Mesendoderm (in vitro differentiated cells): ENCODE measurements at regions not wholly inside any gene's neighbourhood (a gene's known extent, or its start where the extent isn't known, plus 50 kb on each side); places are given as distances from the start of the nearest gene placed in this dataset.
"Not testable (repeated sequence)": the region's sequence is repeated elsewhere in the genome, so short reads cannot be mapped to it uniquely, and the experiment has no call there.

ENCODE experiments used
- DNase-seq: peaks from one replicate; pipeline ENCODE4 v3.0.0; 2013
- H2AK5ac ChIP-seq: 2 replicates; pipeline ENCODE4 v1.6.1; 2013; ENCODE audit warnings: low read length, inconsistent platforms
- H2BK120ac ChIP-seq: 2 replicates; pipeline ENCODE4 v1.6.1; 2013; ENCODE audit warnings: low read depth, mild to moderate bottlenecking, low read length, moderate library complexity, mixed read lengths
- H2BK15ac ChIP-seq: replicated peaks from 2 replicates; pipeline ENCODE4 v1.6.1; 2013; ENCODE audit warnings: low read depth, mild to moderate bottlenecking, moderate library complexity
- H2BK5ac ChIP-seq: 2 replicates; pipeline ENCODE4 v1.6.1; 2013; ENCODE audit warnings: low read length, inconsistent platforms
- H3K18ac ChIP-seq: 2 replicates; pipeline ENCODE4 v1.6.1; 2013; ENCODE audit warnings: mild to moderate bottlenecking, low read length, mixed read lengths
- H3K23ac ChIP-seq: one replicate; pipeline ENCODE4 v1.6.1; 2013; ENCODE audit warnings: low read length
- H3K27ac ChIP-seq: 2 replicates; pipeline ENCODE4 v1.5.1; 2013; ENCODE audit warnings: low read depth, mild to moderate bottlenecking, inconsistent platforms, low read length, moderate library complexity
- H3K27me3 ChIP-seq: 2 replicates; pipeline ENCODE4 v1.6.1; 2013; ENCODE audit warnings: low read length, control low read depth, mild to moderate bottlenecking, inconsistent platforms; ENCODE audit not compliant: insufficient read depth, poor library complexity
- H3K36me3 ChIP-seq: 2 replicates; pipeline ENCODE4 v1.6.1; 2013; ENCODE audit warnings: low read length, inconsistent platforms; ENCODE audit not compliant: control insufficient read depth, insufficient read depth
- H3K4ac ChIP-seq: one replicate; pipeline ENCODE4 v1.6.1; 2013; ENCODE audit warnings: low read depth, mild to moderate bottlenecking, low read length, moderate library complexity
- H3K4me1 ChIP-seq: 2 replicates; pipeline ENCODE4 v1.6.1; 2013; ENCODE audit warnings: low read depth, low read length, inconsistent platforms; ENCODE audit not compliant: control insufficient read depth
- H3K4me2 ChIP-seq: 2 replicates; pipeline ENCODE4 v1.6.1; 2013; ENCODE audit warnings: low read length
- H3K4me3 ChIP-seq: 2 replicates; pipeline ENCODE4 v1.5.1; 2013; ENCODE audit warnings: mild to moderate bottlenecking, low read length
- H3K56ac ChIP-seq: one replicate; pipeline ENCODE4 v1.6.1; 2013; ENCODE audit warnings: low read length
- H3K79me1 ChIP-seq: 2 replicates; pipeline ENCODE4 v1.6.1; 2013; ENCODE audit warnings: low read length, inconsistent platforms
- H3K79me2 ChIP-seq: 2 replicates; pipeline ENCODE4 v1.6.1; 2013; ENCODE audit warnings: mild to moderate bottlenecking, low read length; ENCODE audit not compliant: control insufficient read depth, insufficient read depth
- H3K9ac ChIP-seq: 2 replicates; pipeline ENCODE4 v1.6.1; 2013; ENCODE audit warnings: low read length, inconsistent platforms
- H4K5ac ChIP-seq: one replicate; pipeline ENCODE4 v1.6.1; 2013; ENCODE audit warnings: low read length
- H4K8ac ChIP-seq: one replicate; pipeline ENCODE4 v1.6.1; 2013; ENCODE audit warnings: low read depth, mild to moderate bottlenecking, control low read depth, low read length, moderate library complexity
- WGBS: extraction: QIAGEN DNeasy Blood & Tissue Kit; methylation state at CpG from one replicate; pipeline ENCODE4 v1.1.7; 2013; ENCODE audit warnings: low lambda C conversion rate, missing lambda C conversion rate; ENCODE audit not compliant: insufficient coverage; ENCODE audit errors: extremely low coverage; 5-methylcytosine and 5-hydroxymethylcytosine counted together

DNA sequence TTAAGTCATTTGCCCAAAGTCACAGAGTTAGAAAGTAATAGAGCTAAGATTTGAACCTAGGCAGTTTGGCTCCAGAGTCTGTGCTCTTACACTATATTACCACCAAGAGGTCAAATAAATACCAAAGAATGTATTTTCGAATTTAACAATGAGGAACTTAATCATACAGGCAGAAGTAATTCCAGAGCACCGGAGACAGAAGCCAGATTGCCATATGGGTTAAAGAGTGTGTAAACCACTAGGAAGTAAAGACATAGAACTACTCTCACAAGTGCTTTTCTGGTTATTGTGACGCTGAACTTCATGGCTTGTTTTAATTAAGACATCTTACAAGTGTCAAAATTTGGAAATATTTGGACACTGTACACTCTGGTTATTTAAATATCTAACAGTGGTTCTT is 114.5 kb upstream of the NBPF19 start:
- not testable (repeated sequence) for H3K36me3 ChIP-seq, H3K23ac ChIP-seq, H3K18ac ChIP-seq, H3K79me2 ChIP-seq, H3K27ac ChIP-seq, H2BK5ac ChIP-seq, H3K4me3 ChIP-seq, H2BK120ac ChIP-seq, H3K9ac ChIP-seq, H3K56ac ChIP-seq, H3K4me2 ChIP-seq, H3K4ac ChIP-seq, H3K4me1 ChIP-seq, H3K27me3 ChIP-seq, H4K8ac ChIP-seq, H4K5ac ChIP-seq, H2AK5ac ChIP-seq, H2BK15ac ChIP-seq, DNase-seq, H3K79me1 ChIP-seq
- no CpG with 5 or more reads among the region's 3 CpGs for WGBS

- H3K79me2 ChIP-seq, H3K27ac ChIP-seq, H3K56ac ChIP-seq, H3K4me1 ChIP-seq, H3K4ac ChIP-seq, H3K23ac ChIP-seq, H3K9ac ChIP-seq, H3K36me3 ChIP-seq, H2BK5ac ChIP-seq, H3K27me3 ChIP-seq, H3K79me1 ChIP-seq, H3K4me3 ChIP-seq, DNase-seq, H3K4me2 ChIP-seq, H2BK120ac ChIP-seq, H3K18ac ChIP-seq, H2AK5ac ChIP-seq, H2BK15ac ChIP-seq, H4K8ac ChIP-seq, H4K5ac ChIP-seq: not testable (repeated sequence)
- no CpG with 5 or more reads among the region's 2 CpGs for WGBS
Observed at GRCh38 chr1:149361310-149361709, 113.5 kb upstream of the NBPF19 start.

GRCh38 chr1:149364188-149364981 is 110.5 kb upstream of the NBPF19 start:
- not testable (repeated sequence) for H3K9ac ChIP-seq, H3K79me1 ChIP-seq, H3K27ac ChIP-seq, H2BK15ac ChIP-seq, H3K4me3 ChIP-seq, H3K79me2 ChIP-seq, H2AK5ac ChIP-seq, H3K18ac ChIP-seq, H3K4me1 ChIP-seq, H4K5ac ChIP-seq, H3K23ac ChIP-seq, H3K27me3 ChIP-seq, H3K4ac ChIP-seq, H3K56ac ChIP-seq, DNase-seq, H3K4me2 ChIP-seq, H3K36me3 ChIP-seq, H4K8ac ChIP-seq, H2BK5ac ChIP-seq, H2BK120ac ChIP-seq
- no CpG with 5 or more reads among the region's 1 CpG for WGBS

- H3K27me3 ChIP-seq, H2BK5ac ChIP-seq, DNase-seq, H3K4ac ChIP-seq, H3K27ac ChIP-seq, H3K9ac ChIP-seq, H3K79me2 ChIP-seq, H3K4me1 ChIP-seq, H2AK5ac ChIP-seq, H3K4me3 ChIP-seq, H3K18ac ChIP-seq, H3K79me1 ChIP-seq, H4K8ac ChIP-seq, H3K4me2 ChIP-seq, H4K5ac ChIP-seq, H3K36me3 ChIP-seq, H2BK120ac ChIP-seq, H3K23ac ChIP-seq, H3K56ac ChIP-seq, H2BK15ac ChIP-seq: not testable (repeated sequence)
- no CpG with 5 or more reads among the region's 1 CpG for WGBS
Observed at GRCh38 chr1:149366402-149366801, 108.4 kb upstream of the NBPF19 start.

GRCh38 chr1:149367472-149368044 is 107.3 kb upstream of the NBPF19 start:
- not testable (repeated sequence) for H3K4me3 ChIP-seq, H3K27me3 ChIP-seq, H2AK5ac ChIP-seq, H3K79me1 ChIP-seq, H3K4me2 ChIP-seq, H4K5ac ChIP-seq, H3K27ac ChIP-seq, H3K4me1 ChIP-seq, DNase-seq, H3K23ac ChIP-seq, H3K79me2 ChIP-seq, H2BK120ac ChIP-seq, H3K4ac ChIP-seq, H3K56ac ChIP-seq, H4K8ac ChIP-seq, H2BK5ac ChIP-seq, H3K18ac ChIP-seq, H3K36me3 ChIP-seq, H3K9ac ChIP-seq, H2BK15ac ChIP-seq
- WGBS, result no CpG with 5 or more reads among the region's 3 CpGs

GRCh38 chr1:149368337-149368736 is 106.5 kb upstream of the NBPF19 start:
- not testable (repeated sequence) for H3K27me3 ChIP-seq, H2BK15ac ChIP-seq, H4K8ac ChIP-seq, H3K9ac ChIP-seq, H3K23ac ChIP-seq, H3K18ac ChIP-seq, H3K4me3 ChIP-seq, H3K36me3 ChIP-seq, H2AK5ac ChIP-seq, H2BK120ac ChIP-seq, H2BK5ac ChIP-seq, H3K4me2 ChIP-seq, H3K4me1 ChIP-seq, DNase-seq, H3K79me1 ChIP-seq, H3K27ac ChIP-seq, H4K5ac ChIP-seq, H3K4ac ChIP-seq, H3K79me2 ChIP-seq, H3K56ac ChIP-seq
- WGBS, result no CpG with 5 or more reads among the region's 1 CpG
